Superior temporal gyrus (tissue), 1 donor: ENCODE measurements at regions not wholly inside any gene's neighbourhood (a gene's known extent, or its start where the extent isn't known, plus 50 kb on each side); places are given as distances from the start of the nearest gene placed in this dataset.

Source experiments
- DNase-seq: peaks from one replicate; pipeline ENCODE4 v3.0.0-alpha.2; 2016; ENCODE audit errors: extremely low spot score

DNA sequence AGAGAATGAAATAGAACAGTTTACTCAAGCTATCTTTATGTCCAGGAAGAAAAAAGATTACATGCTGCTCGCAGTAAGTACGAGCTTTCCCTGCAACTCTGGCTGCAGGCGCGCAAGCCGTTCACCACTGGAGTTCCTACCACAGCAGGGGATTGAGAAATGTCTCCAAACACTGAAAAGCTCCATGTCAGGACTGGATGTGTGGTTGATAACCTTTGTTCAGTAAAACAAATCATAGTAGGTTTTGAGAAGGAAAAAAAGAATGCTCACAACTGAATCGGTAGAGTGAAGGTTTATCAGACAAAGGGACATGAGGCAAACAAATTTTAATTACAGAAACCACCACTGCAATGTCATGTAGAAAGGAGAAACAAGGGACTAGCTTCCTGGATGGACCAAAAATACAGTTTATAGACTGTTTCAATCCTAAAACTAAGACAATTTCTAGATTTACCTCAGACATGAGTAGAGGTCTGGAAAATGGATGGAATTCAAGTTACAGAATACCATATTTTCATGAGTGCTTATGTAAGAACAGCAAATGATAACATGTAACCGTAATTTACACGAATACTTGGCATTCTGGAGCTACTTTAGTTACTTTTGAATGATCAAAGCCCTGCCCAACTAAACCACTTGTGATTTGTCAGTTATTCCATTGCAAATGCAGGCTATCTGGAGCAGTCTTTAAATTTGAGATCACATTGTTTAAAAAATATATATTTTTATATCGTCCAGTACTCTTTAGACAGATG, 471.1 kb downstream of the SHQ1 start:
- DNase-seq = peak; percentile 68

- DNase-seq = no peak
Measured at GRCh38 chr3:72375237-72376076, 472.8 kb downstream of the SHQ1 start.

GRCh38 chr3:72373139-72373538, 475.1 kb downstream of the SHQ1 start:
- no peak for DNase-seq

GRCh38 chr3:72372161-72372560, 476.1 kb downstream of the SHQ1 start:
- DNase-seq = no peak

DNA sequence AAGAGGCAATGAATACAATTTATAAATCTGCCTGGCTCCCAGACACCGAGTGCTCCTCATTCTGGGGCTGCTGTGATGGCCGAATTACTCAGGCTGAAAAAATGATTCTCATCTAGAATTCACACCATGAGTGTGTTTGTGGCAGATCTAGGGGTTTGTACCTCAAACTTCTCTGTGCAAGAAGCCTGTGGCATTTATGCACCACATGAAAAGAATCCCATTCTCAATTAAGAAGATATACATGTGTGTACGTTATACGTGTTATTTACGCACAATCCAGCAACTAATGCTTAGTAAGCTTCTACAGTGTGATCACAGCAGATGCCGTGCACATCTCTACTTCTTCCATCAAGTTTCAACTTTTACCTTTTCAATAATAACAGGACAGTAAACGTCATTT, 476.8 kb downstream of the SHQ1 start:
- DNase-seq = no peak

DNA sequence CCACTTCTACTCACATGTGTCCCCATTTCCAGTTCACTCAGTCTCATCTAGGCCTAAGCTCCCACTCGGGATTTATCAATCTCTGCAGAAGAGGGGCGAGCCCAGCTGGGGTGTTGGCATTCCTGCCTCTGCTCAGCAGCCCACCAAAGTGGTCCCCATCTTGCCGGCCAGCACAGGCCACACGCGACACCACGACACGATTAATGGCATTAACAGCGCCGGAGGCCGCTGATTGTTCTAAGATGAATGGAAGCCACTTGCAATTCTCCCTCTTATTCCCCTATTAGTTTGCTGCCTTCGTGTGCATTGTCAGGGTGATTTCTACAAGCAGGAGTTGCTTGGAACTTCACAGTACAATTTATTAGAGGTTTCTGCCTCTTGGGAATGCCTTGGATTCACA, 477.3 kb downstream of the SHQ1 start:
- no peak for DNase-seq

DNA sequence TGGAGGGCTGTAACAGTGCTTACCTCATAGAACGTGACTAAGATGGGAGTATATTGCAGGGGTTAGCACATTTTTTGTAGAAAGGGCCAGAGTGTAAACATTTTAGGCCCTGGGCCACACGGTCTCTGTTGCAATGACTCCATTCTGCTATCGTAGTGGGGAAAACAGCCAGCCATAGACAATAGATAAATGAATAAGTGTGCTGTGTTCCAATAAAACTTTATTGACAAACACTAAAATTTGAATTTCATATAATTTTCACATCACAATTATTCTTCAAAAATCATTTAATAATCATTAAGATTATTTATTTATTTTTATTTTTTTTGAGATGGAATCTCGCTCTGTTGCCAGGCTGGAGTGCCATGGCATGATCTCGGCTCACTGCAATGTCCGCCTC, 478.6 kb downstream of the SHQ1 start:
- no peak for DNase-seq

DNA sequence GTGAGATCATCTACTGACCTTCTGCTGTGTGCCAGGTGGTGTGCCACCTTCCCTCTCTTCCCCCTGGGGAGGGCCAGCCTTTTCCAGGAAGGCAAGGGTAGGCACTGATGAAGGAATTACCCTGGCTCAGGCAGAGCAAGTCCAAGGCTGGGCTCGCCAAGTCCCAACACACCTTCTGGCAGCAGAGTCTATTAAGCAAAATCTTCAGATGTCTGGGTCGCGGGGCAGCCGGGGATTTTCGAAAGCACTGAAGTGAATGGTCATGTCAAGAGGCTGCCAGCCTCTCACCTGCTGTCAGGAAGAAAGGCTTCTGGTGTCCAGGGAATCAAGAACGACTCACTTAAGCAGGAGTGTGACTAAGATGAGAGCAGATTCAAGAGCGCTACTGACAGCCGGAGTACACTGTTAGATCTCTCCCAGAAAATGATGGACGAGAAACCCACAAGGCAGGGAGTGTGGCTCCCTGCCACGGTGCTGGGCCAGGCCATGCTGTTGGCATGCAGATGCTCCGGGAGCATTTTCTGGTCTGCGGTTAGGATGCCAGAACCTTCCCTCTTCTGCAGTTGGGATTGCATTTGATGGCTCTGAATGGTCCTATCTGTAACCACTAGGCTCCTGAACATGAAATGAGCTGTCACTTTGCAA, 479.8 kb downstream of the SHQ1 start:
- DNase-seq = no peak

GRCh38 chr3:72361990-72362389, 486.3 kb downstream of the SHQ1 start:
- DNase-seq = no peak

GRCh38 chr3:72359743-72360142, 488.5 kb downstream of the SHQ1 start:
- no peak for DNase-seq

DNA sequence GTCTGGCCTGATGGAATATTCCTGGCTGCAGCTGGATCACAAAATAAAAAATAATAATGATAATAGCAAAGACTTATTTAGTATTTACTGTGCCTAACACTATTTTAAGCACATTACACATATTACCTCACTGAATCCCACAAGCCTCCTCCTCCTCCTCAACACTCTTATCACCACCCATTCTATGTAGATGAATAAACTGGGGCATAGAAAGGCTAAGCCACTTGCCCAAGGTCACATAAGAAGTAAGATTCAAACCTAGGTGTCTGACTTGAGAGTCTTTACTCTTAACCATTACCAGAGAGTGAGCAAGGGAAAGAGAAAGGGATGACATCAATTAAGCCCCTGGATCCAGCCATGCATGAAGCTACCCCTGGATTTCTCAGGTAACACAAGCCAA, 493.1 kb downstream of the SHQ1 start:
- no peak for DNase-seq

- DNase-seq = no peak
Measured at GRCh38 chr3:72354486-72354885, 493.8 kb downstream of the SHQ1 start.

- DNase-seq = no peak
Measured at GRCh38 chr3:72353236-72354128, 494.8 kb downstream of the SHQ1 start.

- no peak for DNase-seq
Measured at GRCh38 chr3:72352176-72352575, 496.1 kb downstream of the SHQ1 start.

DNA sequence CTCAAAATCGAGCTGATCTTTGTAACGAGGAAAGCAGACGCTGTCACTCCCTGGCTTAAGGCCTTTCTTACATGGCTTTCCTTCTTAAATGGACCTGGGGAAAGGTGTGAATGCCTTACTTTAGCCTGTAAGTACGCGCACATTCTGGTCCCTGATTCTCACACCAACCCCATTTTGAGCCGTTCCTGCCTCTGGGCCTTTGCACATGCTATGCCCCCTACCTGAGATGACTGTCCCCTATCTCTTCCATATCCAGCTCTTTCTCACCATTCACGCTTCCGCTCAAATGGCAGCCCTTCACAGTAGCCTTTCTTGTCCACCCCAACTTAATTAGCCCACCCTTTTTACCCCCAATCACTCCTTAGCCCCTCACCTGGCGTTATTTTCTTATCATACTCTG, 496.7 kb downstream of the SHQ1 start:
- DNase-seq = no peak

- DNase-seq = no peak
Measured at GRCh38 chr3:72350761-72351505, 497.3 kb downstream of the SHQ1 start.

DNA sequence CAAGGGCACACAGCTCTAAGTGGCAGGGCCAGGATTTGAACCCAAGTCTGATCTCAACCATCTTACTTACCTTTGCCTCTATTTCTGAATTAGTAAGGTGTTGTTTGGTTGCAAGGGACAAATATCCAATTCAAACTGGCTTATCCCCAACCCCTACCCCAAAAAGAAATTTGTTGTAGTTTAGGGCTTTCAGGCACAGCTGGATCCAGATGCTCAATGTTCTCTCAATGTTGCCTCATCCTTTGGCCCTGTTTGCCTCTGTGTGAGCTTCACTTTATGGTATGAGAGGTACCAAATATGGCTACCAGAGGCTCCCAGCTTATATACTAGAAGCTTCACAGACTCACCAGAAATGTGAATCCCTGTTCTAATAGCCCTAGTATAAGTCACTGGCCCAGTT, 499.9 kb downstream of the SHQ1 start:
- no peak for DNase-seq

DNA sequence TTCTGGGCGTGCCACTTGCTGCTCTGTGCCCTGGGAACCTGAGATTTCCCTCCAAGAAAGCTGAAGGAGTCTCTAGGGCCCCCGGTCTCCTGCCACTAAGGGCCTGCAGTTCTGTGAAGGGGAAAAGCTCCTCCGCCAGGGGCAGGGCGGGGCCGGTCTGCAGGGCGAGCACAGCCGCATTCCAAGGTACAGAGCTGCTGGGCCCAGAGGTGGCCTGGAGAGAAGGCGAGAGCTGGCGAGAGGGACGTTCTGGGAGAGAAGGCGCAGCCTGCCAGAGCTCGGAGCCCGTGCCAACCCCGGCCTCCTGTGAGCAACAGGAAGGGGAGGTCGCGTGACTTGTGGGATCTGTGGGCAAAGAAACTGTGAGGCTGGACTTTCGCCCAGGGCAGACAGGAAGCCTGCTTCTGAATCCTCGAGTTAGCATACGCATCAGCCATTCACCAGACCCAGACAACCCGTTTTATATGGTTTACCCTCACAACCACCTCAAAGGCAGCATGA, 500.4 kb downstream of the SHQ1 start:
- no peak for DNase-seq

GRCh38 chr3:72346526-72346926, 501.7 kb downstream of the SHQ1 start:
- DNase-seq = no peak

DNA sequence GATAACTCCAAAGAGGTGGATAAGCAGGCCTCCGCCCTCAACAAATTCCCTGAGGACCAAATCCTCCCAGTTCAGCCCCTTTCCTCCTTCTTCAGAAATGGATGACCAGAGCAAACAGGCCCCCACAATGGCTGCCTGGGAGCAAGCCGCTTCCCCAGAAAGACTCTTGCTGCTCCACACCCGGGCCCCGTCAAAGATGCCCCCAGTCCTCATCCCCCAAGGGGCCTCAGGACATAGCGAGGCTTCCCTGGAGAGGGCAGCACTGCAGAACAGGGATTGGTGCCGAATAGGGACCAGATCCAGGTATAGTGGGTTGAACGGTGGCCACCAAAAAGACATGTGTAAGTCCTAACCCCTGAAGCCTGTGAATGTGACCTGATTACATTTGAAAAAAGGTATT, 502.3 kb downstream of the SHQ1 start:
- no peak for DNase-seq
